Fibroblast of mammary gland (primary cell): ENCODE measurements at regions not wholly inside any gene's neighbourhood (a gene's known extent, or its start where the extent isn't known, plus 50 kb on each side); places are given as distances from the start of the nearest gene placed in this dataset.

Experiments used
- DNase-seq: peaks from one replicate; pipeline ENCODE4 v3.0.0-alpha.2; 2010; ENCODE audit warnings: low read depth
- H3K4me3 ChIP-seq: 2 replicates; pipeline ENCODE4 v1.5.1; 2011; ENCODE audit warnings: low read depth, mild to moderate bottlenecking, low read length, moderate library complexity; ENCODE audit not compliant: control insufficient read depth
- TF ChIP-seq, protein P1 (sequence below): conservative IDR thresholded peaks from 2 replicates; pipeline ENCODE4 v1.5.1; 2011; ENCODE audit warnings: low read depth, low read length, inconsistent platforms; ENCODE audit not compliant: control insufficient read depth, insufficient read depth

DNA sequence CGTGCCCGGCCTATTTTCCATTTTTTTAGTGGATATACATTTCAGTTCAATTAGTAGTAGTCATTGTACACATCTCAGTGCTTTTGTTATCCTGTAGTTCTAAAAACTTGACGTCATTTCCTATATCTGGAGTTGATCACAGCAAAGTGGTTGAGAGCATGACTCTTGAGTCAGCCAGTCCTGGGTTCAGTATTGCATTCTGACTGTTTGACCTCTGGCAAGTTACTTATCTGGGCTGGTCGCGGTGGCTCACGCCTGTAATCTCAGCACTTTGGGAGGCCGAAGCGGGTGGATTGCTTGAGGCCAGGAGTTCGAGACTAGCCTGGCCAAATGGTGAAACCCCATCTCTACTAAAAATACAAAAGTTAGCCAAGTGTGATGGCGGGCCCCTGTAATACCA is 50.4 kb upstream of the PPM1B start:
- TF ChIP-seq, protein P1, sequence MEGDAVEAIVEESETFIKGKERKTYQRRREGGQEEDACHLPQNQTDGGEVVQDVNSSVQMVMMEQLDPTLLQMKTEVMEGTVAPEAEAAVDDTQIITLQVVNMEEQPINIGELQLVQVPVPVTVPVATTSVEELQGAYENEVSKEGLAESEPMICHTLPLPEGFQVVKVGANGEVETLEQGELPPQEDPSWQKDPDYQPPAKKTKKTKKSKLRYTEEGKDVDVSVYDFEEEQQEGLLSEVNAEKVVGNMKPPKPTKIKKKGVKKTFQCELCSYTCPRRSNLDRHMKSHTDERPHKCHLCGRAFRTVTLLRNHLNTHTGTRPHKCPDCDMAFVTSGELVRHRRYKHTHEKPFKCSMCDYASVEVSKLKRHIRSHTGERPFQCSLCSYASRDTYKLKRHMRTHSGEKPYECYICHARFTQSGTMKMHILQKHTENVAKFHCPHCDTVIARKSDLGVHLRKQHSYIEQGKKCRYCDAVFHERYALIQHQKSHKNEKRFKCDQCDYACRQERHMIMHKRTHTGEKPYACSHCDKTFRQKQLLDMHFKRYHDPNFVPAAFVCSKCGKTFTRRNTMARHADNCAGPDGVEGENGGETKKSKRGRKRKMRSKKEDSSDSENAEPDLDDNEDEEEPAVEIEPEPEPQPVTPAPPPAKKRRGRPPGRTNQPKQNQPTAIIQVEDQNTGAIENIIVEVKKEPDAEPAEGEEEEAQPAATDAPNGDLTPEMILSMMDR = no peak
- peak; percentile 54 for DNase-seq

More for the DNA sequence above, 50.4 kb upstream of the PPM1B start:
- no peak overlapping the region for H3K4me3 ChIP-seq
